Type B pancreatic cell (in vitro differentiated cells): ENCODE measurements at regions not wholly inside any gene's neighbourhood (a gene's known extent, or its start where the extent isn't known, plus 50 kb on each side); places are given as distances from the start of the nearest gene placed in this dataset.

ENCODE experiments used
- DNase-seq: peaks from one replicate; pipeline ENCODE4 v3.0.0; 2021; ENCODE audit warnings: mixed read lengths; ENCODE audit not compliant: unreplicated experiment; ENCODE audit errors: extremely low spot score
- H3K27ac Mint-ChIP-seq: 2 replicates; pipeline ENCODE4 v1.8.0; 2021; ENCODE audit warnings: mild to moderate bottlenecking, mixed read lengths
- H3K27me3 Mint-ChIP-seq: 2 replicates; pipeline ENCODE4 v1.8.0; 2021; ENCODE audit warnings: mixed read lengths
- H3K36me3 Mint-ChIP-seq: 2 replicates; pipeline ENCODE4 v1.8.0; 2021; ENCODE audit warnings: mixed read lengths
- H3K4me1 Mint-ChIP-seq: one replicate; pipeline ENCODE4 v1.8.0; 2021; ENCODE audit warnings: mixed read lengths; ENCODE audit not compliant: unreplicated experiment
- H3K4me3 Mint-ChIP-seq: 2 replicates; pipeline ENCODE4 v1.8.0; 2021; ENCODE audit warnings: mild to moderate bottlenecking, mixed read lengths
- H3K9me3 Mint-ChIP-seq: 2 replicates; pipeline ENCODE4 v1.8.0; 2021; ENCODE audit warnings: mixed read lengths
- CTCF ChIP-seq: fragments of 200-600 bp; sonication (generic); conservative IDR thresholded peaks from 2 replicates; pipeline ENCODE4 v1.5.0; 2021; ENCODE audit warnings: antibody characterized with exemption, mild to moderate bottlenecking

GRCh38 chr9:81513059-81513458 lies 176.3 kb downstream of the TLE1 start:
- no peaks in the 10 kb centered on the region for H3K9me3 Mint-ChIP-seq
- no peak for DNase-seq
- peaks cover 7% of the 10 kb centered on the region for H3K27me3 Mint-ChIP-seq
- H3K4me1 Mint-ChIP-seq: peaks cover under 1% of the 10 kb centered on the region
- TF ChIP-seq CTCF: no peak
- H3K4me3 Mint-ChIP-seq: no peak overlapping the region
- H3K36me3 Mint-ChIP-seq: no peaks in the 10 kb centered on the region
- no peak overlapping the region for H3K27ac Mint-ChIP-seq

GRCh38 chr9:81512641-81513040 lies 176.7 kb downstream of the TLE1 start:
- H3K4me1 Mint-ChIP-seq: no peaks in the 10 kb centered on the region
- H3K27me3 Mint-ChIP-seq: peaks cover 6% of the 10 kb centered on the region
- no peak for DNase-seq
- no peaks in the 10 kb centered on the region for H3K9me3 Mint-ChIP-seq
- H3K36me3 Mint-ChIP-seq: no peaks in the 10 kb centered on the region
- no peak for TF ChIP-seq CTCF
- H3K27ac Mint-ChIP-seq: no peak overlapping the region
- H3K4me3 Mint-ChIP-seq: no peak overlapping the region

- Mint-ChIP-seq H3K4me1 (no peaks in the 10 kb centered on the region), H3K27me3 (no peaks in the 10 kb centered on the region), H3K4me3 (no peak overlapping the region), H3K9me3 (no peaks in the 10 kb centered on the region), H3K27ac (no peak overlapping the region), H3K36me3 (no peaks in the 10 kb centered on the region)
- TF ChIP-seq CTCF: no peak
- no peak for DNase-seq
Observed at GRCh38 chr9:81508476-81508875, 180.9 kb downstream of the TLE1 start.

GRCh38 chr9:81506941-81507864 lies 182.1 kb downstream of the TLE1 start:
- H3K27me3 Mint-ChIP-seq: no peaks in the 10 kb centered on the region
- no peak overlapping the region for H3K4me3 Mint-ChIP-seq
- DNase-seq: no peak
- H3K27ac Mint-ChIP-seq: no peak overlapping the region
- no peaks in the 10 kb centered on the region for H3K9me3 Mint-ChIP-seq
- H3K4me1 Mint-ChIP-seq: no peaks in the 10 kb centered on the region
- TF ChIP-seq CTCF: no peak
- H3K36me3 Mint-ChIP-seq: no peaks in the 10 kb centered on the region

GRCh38 chr9:81499594-81499993 lies 189.8 kb downstream of the TLE1 start:
- Mint-ChIP-seq H3K4me1 (no peaks in the 10 kb centered on the region), H3K4me3 (no peak overlapping the region), H3K27ac (no peak overlapping the region), H3K36me3 (no peaks in the 10 kb centered on the region), H3K9me3 (peaks cover 7% of the 10 kb centered on the region), H3K27me3 (no peaks in the 10 kb centered on the region)
- no peak for DNase-seq
- no peak for TF ChIP-seq CTCF
